Stimulated activated CD4-positive, alpha-beta T cell treated with anti-CD3 and anti-CD28 coated beads, Interleukin-1b, Interleukin-23, amount 100 ng/mL, for 4 hours (primary cell): ENCODE measurements at regions not wholly inside any gene's neighbourhood (a gene's known extent, or its start where the extent isn't known, plus 50 kb on each side); places are given as distances from the start of the nearest gene placed in this dataset.

ENCODE experiments used
- DNase-seq, 2 donors: peaks; one replicate each; pipeline ENCODE4 v3.0.0-alpha.2; 2020; ENCODE audit warnings: low read depth in 2 of 2

GRCh38 chr18:11268741-11269233 is 119.4 kb upstream of the PIEZO2 start:
- DNase-seq: no peak

DNA sequence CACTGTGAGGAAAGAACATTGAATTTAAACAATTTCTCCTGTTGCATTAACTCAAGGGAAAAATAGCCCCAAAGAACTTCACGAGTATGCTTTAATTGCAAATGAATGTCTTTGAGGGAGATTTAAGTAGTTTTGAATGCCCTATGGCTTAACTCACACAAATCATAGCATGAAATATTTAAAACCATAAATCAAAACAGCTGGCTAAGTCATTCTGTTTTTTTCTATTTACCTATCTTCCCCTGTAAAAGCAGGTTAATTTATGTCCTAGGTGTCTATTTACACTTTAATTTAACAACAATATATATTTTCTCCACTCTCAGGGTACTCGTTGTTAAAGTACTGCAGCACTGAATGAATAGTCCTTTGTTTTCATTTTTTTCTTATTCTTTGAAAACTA is 118.8 kb upstream of the PIEZO2 start:
- no peak for DNase-seq

DNA sequence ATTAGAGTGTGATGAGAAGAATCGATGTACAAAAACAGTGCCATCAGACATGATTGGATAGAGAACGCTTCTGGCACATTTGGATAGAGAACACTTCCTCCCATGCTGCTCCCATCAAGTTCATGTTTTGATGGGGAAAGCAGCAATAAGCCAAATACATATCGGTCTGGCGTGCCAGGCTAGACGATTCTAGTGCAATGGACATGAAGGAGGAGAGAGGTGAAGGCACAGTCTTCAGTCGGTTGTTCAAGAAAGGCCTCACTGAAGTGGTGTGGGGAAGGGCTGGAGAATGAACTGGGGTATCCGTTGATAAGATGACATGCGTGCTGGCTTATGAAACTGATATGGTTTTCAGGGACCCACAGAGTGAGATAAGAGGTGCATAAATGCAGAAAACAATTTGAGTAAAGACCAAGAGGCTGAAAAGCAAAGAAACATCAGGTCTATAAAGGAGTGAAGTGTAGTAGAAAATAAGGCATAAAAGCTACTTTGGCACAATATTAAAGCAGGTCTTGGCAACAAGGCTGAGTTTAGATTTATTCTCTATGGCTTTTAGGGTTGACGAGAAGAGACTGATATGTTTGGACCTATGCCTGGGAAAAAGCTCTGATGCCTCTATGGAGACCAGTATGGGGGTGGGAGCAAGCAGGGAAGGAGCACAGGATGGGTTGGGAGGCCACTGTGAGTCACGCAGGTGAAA is 117.6 kb upstream of the PIEZO2 start:
- no peak for DNase-seq

GRCh38 chr18:11261486-11261885 is 112.1 kb upstream of the PIEZO2 start:
- no peak for DNase-seq

DNA sequence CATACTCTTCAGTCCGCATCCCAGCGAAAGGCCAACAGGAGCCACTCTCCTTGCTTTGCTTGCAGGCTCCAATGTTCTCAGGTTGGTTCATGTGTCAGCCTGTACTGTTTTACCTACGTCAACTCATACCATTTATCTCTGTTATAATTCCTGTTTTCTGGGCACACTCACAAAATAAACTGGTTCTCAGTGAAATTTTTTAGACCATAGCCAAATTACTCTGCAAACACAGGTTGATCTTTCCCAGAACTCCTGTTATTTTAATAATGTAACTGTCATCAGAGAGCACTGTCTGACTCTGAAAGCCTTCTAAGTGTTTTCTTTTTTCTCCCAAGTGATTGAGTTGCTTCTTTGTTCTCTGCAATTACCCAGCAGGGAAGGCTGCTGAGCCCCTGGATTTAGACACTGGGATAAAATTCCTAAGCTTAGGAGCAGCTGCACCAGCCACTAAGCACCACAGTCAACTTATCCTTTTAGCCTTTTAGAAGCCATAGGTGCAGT is 111.6 kb upstream of the PIEZO2 start:
- DNase-seq: no peak

GRCh38 chr18:11259469-11260150 is 110.2 kb upstream of the PIEZO2 start:
- DNase-seq: no peak

GRCh38 chr18:11258039-11258610 is 108.8 kb upstream of the PIEZO2 start:
- no peak for DNase-seq

- no peak for DNase-seq
Measured at GRCh38 chr18:11256251-11256650, 106.9 kb upstream of the PIEZO2 start.

GRCh38 chr18:11251891-11252270 is 102.5 kb upstream of the PIEZO2 start:
- no peak for DNase-seq

- no peak for DNase-seq
Measured at GRCh38 chr18:11251229-11251890, 102.0 kb upstream of the PIEZO2 start.

DNA sequence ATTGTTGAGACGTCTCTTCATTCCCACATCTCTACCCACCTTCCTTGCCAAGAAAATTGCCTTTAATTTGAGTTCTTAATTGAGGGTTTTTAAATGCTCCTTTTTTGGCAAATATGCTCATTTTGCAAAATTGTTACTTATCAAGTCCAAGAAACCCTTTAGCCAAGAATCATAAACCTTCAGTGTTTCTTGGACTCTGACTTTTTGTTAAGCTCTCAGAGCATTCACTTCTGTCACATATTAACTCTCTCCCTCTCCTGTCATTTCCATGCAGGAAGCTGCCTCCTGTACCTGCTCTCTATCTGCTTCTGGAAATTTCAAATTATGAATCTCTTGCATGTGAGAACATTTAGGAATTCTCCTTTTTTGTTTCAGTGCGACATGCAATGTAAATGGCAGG is 100.0 kb upstream of the PIEZO2 start:
- no peak for DNase-seq

DNA sequence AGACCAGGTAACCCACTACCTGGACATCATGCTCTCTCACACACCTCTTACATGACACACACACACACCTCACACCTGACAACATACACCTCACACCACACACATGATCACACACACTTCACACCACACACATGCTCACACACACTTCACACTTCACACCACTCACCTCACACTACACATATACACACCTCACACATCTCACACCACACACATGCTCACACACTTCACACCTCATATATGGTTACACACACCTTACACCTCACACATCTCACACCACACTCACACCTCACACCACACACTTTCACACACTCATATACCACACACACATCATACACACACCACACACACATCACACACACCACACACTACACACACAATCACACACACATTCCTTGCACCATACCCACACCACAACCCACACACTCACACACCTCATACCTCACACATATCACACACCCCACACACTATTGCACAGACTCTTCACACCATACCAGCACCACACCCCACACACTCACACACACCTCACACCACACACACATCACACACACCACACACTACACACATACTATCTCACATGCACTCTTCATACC is 98.1 kb upstream of the PIEZO2 start:
- DNase-seq: no peak

DNA sequence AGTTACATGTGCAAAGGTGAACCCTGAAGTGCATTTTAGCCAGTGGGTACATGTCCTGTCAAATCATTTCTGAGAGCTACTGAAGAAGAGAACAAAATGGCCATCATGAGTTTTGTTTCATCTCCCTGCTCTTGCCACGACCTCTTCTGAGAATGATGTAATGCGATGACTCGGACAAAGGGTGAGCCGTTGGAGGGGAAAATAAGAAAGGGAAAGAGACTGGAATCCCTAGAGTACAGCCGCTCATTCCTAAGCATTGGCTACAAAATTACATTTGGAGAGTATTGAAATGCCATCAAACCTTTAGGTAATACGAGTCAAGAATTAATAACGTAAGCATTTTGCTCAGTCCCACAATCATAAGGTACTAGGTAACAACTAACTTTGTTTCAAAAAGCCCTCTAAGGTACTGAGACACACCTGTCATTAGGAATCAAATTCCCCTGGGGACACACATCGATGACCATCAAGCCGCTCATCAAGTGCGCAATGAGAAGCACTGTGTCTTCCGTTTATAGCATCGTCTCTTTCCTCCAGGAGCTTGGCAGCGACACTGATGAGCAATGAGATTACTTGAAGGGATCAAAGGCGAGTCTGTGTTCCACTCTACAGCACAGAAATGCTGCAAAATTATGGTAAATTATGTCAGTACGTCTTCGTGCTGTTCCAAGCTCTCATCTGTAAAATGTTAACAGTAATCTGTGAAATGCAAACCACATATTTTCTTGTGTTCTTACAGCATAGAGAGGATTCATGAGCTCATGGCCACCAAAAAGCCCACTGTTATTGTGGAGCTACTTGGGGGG is 97.3 kb upstream of the PIEZO2 start:
- no peak for DNase-seq

DNA sequence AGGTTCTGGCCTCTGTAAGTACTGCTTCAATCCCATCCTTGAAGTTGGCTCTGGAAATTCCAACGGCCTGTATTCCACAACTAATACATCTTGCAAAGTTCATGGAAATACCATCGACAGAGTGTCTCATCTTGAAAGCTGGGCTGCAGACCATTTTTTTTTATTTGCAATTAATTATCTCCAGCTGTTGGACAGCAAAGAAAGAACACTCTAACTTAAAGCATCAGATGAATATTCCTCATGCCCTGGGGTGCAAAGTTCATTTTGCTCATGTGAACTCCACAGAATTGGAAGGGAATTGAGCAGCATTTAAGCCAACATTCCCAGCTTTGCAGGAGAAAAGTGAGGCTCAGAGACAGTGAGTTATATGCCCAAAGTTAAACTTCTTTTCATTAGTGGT is 96.5 kb upstream of the PIEZO2 start:
- no peak for DNase-seq

DNA sequence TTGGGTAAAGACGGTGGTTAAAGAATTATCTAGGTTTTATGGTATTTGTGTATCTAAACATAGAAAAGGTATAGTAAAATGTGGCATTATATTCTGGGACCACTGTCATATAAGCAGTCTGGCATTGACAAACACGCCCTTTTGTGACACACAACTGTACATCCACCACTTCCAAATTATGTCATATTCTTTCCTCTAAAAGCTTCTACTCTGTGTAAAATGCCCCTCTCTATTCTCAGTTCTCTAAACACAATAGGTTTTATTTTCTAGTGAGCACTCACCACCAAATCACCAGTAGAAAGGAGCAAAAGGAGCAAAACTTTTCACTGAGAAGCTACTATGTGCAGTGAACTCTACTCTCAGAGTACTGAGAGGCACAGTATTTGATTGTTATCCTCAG is 88.1 kb upstream of the PIEZO2 start:
- DNase-seq: no peak

DNA sequence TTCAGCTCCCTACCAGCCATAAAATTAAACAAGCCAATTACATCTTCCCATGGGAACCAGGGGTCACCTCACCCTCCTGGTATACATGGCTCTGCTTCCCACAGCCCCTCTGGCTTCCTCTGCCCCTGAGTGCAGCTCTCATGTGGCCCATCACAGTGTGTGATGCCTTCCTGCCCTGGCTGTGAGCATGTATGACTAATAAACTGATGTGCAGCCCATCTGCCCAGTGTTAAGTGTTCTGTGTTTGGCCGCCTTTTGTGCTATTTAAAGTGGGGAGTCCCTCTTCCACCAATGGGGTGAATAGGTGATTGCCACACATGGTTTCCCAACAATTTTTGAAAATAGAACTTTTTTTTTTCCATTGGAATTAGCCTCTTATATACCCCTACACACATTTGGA is 87.7 kb upstream of the PIEZO2 start:
- no peak for DNase-seq

DNA sequence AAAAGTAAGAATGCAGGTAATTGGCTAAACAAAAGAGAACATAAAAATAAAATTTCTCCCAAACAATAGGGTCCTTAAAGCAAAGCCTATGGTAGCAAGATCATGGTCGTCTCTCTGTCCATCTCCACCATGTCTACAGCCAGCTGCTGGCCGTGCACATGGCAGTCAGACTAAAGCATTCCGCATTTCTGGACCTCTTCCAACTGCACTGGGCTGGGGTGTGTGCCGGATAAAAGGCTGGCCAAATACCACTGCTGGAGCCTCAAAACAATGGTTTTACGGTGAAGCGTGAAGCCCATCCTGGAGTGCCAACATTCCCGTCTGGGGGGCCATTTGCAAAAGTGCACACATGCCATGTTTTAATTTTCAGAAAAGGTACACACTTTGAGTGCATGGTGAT is 74.8 kb upstream of the PIEZO2 start:
- no peak for DNase-seq

- no peak for DNase-seq
Measured at GRCh38 chr18:11219571-11219970, 70.2 kb upstream of the PIEZO2 start.

DNA sequence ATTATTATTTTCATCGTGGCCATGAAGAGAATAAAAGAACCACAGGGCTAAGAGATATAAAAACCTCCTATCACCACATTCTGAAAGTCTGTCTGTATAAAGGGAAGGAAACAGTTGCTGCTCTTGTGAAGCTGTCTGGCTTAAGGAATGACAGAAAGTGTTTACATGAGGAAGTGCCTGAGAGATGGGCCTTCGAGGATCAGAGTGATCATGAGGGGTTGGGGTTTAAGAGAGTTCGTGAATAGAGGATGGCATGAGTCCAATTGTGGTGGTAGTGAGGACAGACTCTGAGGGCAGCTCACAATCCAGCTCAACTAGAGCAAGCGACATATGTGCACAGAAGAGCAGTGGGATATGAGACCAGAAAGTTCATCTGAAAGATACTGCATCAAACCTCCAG is 65.8 kb upstream of the PIEZO2 start:
- DNase-seq: no peak

GRCh38 chr18:11204020-11204419 is 54.7 kb upstream of the PIEZO2 start:
- DNase-seq: no peak

DNA sequence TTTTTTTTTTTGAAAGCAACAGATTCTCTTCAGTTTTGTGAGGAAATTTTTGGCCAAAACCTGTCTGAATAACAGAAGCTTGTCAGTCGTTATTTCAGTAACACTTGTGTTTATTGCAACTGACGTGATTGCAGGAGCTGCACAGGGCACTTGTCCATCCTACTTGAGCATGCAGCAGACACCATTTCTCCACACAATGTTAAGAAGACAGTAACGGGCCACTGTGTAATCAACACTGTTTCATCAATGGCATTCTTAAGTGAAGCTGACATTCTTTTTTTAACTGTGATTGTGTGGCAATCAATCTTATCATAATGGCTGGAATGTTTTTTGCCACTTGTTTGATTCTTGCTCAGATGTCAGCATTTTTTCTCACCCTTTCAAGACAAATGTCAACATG is 50.1 kb upstream of the PIEZO2 start:
- DNase-seq: no peak
